AG08395 (cell line): ENCODE measurements at regions not wholly inside any gene's neighbourhood (a gene's known extent, or its start where the extent isn't known, plus 50 kb on each side); places are given as distances from the start of the nearest gene placed in this dataset.
A peak's percentile ranks its signal among the peaks of the same experiment; 100 is the strongest.

Source experiments
- DNase-seq: peaks from one replicate; pipeline ENCODE4 v3.0.0; 2012; ENCODE audit warnings: mixed read lengths, low spot score

DNA sequence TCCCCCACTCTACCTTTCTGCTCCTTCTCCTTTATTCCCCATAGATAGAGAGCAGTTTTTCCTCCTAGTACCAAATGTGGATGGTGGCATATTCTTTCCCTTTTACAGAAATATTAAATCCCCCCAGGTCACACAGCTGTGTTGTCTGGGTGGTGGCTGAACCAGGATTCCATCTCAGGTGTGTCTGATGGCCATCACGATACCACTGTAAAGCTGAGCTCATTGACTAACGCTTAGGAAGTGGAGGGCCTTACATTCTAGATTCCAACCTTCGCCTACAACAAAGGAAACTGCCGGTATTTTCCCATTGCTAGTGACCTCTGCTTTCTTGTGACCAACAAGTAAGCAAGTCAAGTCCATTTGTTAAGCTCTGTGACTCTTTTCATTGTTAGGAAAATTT is 131.9 kb upstream of the KLF4 start:
- DNase-seq = no peak

GRCh38 chr9:107620801-107621200 is 131.2 kb upstream of the KLF4 start:
- DNase-seq = no peak

- no peak for DNase-seq
Measured at GRCh38 chr9:107620236-107620635, 130.7 kb upstream of the KLF4 start.

DNA sequence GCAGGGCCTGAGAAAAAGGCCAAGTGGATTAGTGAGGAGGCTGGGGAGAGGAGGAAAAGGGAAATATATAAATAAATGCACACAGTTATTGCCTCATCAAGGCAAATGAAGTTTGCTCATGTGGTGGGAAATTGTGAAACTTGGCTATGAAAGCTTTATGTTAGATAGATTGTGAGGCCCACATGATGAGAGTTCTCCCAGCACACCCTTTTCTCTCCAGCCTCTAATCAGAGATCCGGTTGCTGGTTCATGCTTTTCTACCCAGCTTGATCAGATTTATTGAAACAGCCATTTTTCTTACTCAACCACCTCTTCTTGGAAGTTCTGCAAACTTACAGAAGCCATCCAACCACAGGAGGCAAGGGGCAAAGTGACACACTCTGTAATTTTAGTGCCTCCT is 125.8 kb upstream of the KLF4 start:
- no peak for DNase-seq

- DNase-seq = no peak
Measured at GRCh38 chr9:107614765-107615164, 125.2 kb upstream of the KLF4 start.

DNA sequence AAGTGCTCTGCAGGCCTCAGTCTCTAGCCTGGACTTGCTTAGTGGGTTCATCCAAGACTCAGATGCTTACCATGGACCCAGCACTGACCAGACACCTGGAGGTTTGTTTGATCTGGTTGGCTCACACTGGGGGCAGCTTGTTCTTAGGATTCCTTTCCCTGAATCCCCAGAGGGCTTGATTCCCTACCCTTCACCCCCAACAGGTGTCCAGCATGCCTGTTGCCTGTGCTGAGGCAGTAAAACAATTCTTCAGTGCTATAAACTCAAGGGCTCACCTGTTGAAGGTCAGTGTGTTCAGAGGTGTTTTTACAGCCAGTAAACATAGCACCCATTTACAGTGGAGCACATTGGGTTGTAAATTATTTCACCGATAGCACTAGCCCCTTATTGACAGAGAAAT is 123.8 kb upstream of the KLF4 start:
- no peak for DNase-seq

DNA sequence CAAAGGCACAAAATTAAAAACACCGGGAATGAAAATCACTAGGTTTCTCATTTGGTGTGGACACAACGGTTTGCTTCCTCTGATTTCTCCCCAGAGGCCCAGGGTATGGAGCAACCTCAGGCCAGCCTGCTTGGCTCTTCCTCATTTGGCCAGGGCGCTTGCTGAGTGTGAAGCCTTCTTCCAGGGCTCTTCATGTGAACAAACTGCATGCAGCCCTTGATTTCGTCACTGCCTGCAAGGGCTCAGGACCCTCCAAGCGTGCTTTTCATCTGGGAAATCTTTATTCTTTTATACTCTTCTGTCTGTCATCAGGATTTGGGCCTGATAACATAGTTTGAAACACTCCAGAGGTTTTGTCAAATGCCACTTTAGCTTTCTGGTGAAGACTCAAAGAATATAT is 122.6 kb upstream of the KLF4 start:
- peak; percentile 31 for DNase-seq

DNA sequence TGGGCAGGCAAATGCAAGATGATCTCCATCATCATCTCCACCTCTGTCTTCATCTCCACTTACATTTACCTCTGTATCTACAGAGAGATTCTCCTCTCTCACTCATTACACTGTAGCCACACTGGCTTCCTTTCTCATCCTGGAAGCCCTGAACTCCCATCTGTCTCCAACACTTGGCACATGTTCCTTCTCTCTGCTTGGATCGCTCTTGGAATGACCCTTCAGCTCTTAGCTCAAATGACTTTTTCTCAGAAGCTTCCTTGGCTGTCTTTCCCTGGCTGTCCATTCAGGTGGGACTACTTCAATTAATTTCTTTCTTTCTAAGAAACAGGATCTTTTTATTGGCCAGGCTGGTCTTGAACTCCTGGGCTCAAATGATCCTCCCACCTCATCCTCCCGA is 120.0 kb upstream of the KLF4 start:
- DNase-seq = no peak

DNA sequence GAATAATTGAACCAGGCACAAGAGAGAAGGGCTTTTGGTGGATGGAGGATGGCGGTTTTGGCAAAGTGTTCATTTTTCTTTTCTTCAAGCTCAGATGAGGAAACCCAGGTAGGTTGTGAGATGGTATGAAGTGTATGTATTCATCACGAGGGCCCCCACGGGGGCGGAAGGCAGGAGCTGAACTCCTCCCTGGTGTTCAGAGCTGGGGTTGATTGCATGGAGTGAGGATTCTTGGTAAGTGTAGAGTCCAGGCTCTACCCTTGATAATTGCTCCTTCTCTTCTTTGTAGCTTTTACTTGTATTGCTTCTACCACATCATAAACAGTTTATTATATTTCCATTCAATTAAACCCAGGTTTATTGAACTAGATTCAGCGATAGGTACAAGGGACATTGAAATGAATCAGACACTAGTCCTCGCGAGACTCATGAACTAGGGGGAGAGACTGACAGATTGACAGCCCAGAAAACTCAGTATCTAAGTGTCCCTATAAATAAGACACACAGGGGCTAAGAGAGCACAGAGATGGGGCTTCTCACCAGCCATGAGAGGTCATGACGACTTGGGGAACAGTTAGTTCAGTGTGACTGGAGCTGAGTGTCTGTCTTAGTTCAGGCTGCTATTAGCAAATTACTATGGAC is 116.7 kb upstream of the KLF4 start:
- no peak for DNase-seq

GRCh38 chr9:107605041-107605440 is 115.5 kb upstream of the KLF4 start:
- no peak for DNase-seq

GRCh38 chr9:107603281-107603680 is 113.7 kb upstream of the KLF4 start:
- DNase-seq = no peak

DNA sequence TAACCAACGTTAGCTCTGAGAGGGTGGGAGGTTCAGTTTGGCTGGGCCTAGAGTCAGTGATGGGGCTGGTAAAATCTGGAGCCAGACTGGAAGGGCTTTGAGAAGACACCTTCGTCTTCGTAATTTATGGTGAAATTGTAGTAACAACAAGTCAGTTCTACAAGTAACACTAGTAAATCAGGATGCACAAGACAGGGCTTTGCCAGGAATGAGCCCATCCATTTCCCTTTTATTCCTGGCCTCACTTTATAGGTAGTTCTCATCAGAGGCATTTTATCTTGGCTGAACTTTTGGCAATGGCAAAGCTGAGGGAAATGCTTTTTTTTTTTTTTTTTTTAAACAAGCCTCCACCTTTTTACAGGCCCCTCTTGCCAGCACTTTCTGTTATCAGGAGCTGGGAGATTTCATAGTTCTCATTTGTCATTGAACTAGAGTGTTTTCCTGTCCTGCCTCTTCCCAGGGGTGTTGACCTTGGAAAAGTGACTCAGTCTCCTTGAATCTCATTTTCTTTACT is 110.5 kb upstream of the KLF4 start:
- no peak for DNase-seq

DNA sequence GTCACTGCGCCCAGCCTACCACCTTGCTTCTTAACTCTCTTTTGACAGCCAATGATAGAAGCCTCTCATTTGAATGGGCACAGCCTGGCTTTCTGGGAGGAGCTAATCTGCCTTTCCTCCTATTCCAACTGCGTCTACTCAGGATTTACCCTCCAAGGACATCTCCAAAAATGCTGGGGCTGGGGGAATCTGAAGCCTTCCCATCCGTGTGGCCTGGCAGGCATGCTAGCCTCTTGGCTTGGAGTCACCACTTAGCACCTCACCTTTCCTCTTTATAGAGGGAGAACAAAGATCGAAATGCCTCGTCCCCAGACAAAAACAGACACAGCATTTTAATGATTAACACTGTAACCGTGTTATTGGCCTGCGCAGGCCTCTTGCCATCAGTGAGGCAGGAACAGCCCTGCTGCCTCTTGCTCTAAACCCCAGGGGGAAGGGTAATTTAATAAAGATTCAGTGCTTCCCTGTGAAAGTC is 108.2 kb upstream of the KLF4 start:
- DNase-seq = no peak

DNA sequence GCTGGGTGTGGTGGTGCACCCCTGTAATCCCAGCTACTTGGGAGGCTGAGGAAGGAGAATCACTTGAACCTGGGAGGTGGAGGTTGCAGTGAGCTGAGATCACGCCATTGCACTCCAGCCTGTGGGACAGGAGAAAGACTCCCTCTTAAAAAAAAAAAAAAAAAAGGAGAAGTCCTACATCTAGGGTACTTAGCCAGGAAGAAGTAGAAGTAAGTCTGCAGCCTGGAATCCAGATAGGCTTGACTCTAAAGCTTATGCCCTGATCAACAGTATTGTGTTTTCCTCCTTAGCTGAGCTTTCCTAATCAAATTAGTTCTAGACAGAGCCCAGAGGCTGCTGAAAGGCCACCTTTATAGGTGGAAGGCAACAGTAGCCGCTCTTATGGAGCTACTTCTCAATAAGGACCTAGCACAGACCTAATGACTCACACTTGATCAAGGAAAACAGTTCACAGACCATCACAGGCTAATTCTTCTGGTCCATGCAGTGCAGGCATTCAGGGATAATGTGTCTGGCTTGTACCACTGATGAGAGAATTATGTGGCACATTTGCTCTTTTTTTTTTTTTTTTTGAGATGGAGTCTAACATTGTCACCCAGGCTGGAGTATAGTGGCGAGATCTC is 105.5 kb upstream of the KLF4 start:
- DNase-seq = no peak

DNA sequence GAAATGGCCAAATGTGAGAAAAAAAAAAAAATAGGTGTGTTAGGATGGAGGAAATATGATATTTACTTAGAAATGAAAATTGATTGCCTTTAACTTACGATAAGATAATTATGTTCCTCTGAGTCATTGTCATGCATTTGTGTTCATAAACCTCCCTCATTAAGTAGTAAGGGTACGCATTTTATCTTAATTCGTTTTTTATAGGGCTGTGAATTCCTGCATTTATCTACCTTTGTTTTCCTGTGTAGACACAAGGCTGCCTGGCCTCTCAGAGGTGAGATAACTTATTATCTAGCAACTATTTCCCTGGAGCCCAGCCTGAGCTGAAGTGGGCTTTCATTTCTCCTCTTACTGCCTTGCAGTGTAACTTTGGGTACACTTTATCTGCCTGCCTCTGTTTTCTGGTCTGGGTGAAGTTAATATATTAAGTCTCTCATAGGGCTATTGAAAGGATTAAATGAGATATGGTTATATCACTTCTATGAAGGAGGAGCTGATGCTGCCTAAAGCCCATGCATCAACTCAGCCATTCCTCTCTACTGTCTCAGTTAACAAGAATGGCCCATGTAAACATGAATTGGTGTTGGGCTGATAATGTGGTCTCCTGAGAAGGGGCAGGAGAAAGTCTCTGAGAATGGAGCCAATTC is 103.8 kb upstream of the KLF4 start:
- no peak for DNase-seq

DNA sequence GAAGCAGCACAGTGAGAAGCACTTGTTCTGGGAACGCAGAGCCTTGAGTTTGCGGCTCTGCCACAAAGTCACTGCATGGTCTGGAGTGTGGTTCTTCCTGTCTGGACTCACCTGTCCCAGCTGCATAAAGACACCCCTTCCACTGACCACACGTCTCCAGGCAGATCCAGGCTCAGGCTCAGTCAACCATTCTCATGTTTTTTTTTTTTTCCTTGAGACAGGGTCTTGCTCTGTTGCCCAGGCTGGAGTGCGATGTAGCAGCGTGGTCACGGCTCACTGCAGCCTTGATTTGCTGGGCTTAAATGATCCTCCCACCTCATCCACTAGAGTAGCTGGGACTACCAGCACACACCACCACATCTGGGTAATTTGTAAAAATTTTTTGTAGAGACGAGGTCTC is 102.9 kb upstream of the KLF4 start:
- no peak for DNase-seq

GRCh38 chr9:107591781-107592180 is 102.2 kb upstream of the KLF4 start:
- DNase-seq = no peak

- DNase-seq = no peak
Measured at GRCh38 chr9:107588393-107588792, 98.8 kb upstream of the KLF4 start.

DNA sequence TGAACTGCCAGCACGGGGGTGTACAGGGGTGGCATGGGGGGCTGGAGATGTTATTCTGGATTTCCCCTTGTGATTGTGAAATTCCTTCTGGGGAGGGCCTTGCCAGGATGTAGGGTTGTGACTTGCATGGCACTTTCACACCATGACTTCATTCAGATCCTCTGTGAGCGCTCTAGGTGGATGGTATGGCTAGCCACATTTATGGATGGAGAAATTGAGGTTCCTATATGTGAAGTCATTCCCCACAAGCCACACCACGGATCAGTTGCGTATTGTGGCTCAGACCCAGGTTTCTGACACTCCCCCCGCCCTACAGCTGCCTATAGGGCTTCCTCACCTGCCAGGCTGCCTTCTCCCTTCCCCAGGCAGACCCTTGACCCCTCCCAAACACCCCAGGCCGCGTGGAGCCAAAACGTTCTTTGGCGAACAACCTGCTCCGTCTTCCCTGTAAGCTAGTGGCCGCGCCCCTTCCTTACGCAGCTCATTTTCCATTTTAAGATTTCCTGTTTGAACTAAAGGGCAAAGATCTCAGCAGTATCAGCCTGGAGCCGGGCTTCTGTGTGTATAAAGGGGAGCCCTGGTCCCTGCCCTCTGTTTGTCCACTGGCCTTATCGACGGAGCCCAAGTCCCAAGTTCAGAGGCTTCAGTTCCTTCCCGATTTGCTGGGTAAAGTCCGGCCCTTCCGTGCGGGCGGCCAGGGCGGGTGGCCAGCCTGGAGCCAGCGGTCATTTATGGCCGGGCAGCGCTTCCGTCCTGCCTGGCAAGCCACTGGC is 97.8 kb upstream of the KLF4 start:
- DNase-seq = no peak

GRCh38 chr9:107586493-107586892 is 96.9 kb upstream of the KLF4 start:
- no peak for DNase-seq

- DNase-seq = no peak
Measured at GRCh38 chr9:107585465-107585864, 95.9 kb upstream of the KLF4 start.

GRCh38 chr9:107584944-107585343 is 95.4 kb upstream of the KLF4 start:
- DNase-seq = no peak

- DNase-seq = no peak
Measured at GRCh38 chr9:107584186-107584585, 94.6 kb upstream of the KLF4 start.
